HG03558 (cell line): ENCODE measurements at regions not wholly inside any gene's neighbourhood (a gene's known extent, or its start where the extent isn't known, plus 50 kb on each side); places are given as distances from the start of the nearest gene placed in this dataset.
"Not testable (repeated sequence)": the region's sequence is repeated elsewhere in the genome, so short reads cannot be mapped to it uniquely, and the experiment has no call there.

Experiments used
- ATAC-seq: cut with Tn5 transposase; IDR thresholded peaks from one replicate; pipeline ENCODE4 v1.9.1; 2021; ENCODE audit warnings: moderate number of reproducible peaks; ENCODE audit not compliant: unreplicated experiment; ENCODE audit errors: extremely low read depth

GRCh38 chr1:98172578-98172977, 251.7 kb upstream of the DPYD start:
- no peak for ATAC-seq

GRCh38 chr1:98172022-98172421, 251.2 kb upstream of the DPYD start:
- ATAC-seq = no peak

GRCh38 chr1:98164509-98164908, 243.7 kb upstream of the DPYD start:
- ATAC-seq = no peak

- no peak for ATAC-seq
Observed at GRCh38 chr1:98157524-98158313, 236.9 kb upstream of the DPYD start.

GRCh38 chr1:98147280-98147679, 226.4 kb upstream of the DPYD start:
- no peak for ATAC-seq

GRCh38 chr1:98145655-98146054, 224.8 kb upstream of the DPYD start:
- no peak for ATAC-seq

GRCh38 chr1:98143403-98143802, 222.6 kb upstream of the DPYD start:
- no peak for ATAC-seq

GRCh38 chr1:98133131-98133530, 212.3 kb upstream of the DPYD start:
- no peak for ATAC-seq

GRCh38 chr1:98130408-98130807, 209.6 kb upstream of the DPYD start:
- ATAC-seq = no peak

GRCh38 chr1:98129491-98129890, 208.7 kb upstream of the DPYD start:
- no peak for ATAC-seq

GRCh38 chr1:98126740-98127139, 205.9 kb upstream of the DPYD start:
- ATAC-seq = no peak

- no peak for ATAC-seq
Observed at GRCh38 chr1:98121646-98122045, 200.8 kb upstream of the DPYD start.

GRCh38 chr1:98119796-98120195, 199.0 kb upstream of the DPYD start:
- no peak for ATAC-seq

GRCh38 chr1:98113811-98114210, 193.0 kb upstream of the DPYD start:
- ATAC-seq = no peak

GRCh38 chr1:98112626-98113025, 191.8 kb upstream of the DPYD start:
- no peak for ATAC-seq

GRCh38 chr1:98110674-98111073, 189.8 kb upstream of the DPYD start:
- ATAC-seq = no peak

- ATAC-seq = not testable (repeated sequence)
Observed at GRCh38 chr1:98108378-98108777, 187.5 kb upstream of the DPYD start.

- ATAC-seq = no peak
Observed at GRCh38 chr1:98107256-98107655, 186.4 kb upstream of the DPYD start.

- ATAC-seq = no peak
Observed at GRCh38 chr1:98104289-98104688, 183.5 kb upstream of the DPYD start.

- ATAC-seq = no peak
Observed at GRCh38 chr1:98103617-98104285, 182.9 kb upstream of the DPYD start.

GRCh38 chr1:98102345-98103030, 181.7 kb upstream of the DPYD start:
- no peak for ATAC-seq
